GM20000 (cell line): ENCODE measurements at regions not wholly inside any gene's neighbourhood (a gene's known extent, or its start where the extent isn't known, plus 50 kb on each side); places are given as distances from the start of the nearest gene placed in this dataset.

Experiments used
- DNase-seq: peaks from one replicate; pipeline ENCODE4 v3.0.0; 2012; ENCODE audit warnings: low spot score
- TF ChIP-seq, protein P1 (sequence below): IDR thresholded peaks from 2 replicates; pipeline ENCODE4 v1.5.1; 2012; ENCODE audit warnings: mild to moderate bottlenecking, control low read depth; ENCODE audit errors: extremely low read depth, missing control alignments

DNA sequence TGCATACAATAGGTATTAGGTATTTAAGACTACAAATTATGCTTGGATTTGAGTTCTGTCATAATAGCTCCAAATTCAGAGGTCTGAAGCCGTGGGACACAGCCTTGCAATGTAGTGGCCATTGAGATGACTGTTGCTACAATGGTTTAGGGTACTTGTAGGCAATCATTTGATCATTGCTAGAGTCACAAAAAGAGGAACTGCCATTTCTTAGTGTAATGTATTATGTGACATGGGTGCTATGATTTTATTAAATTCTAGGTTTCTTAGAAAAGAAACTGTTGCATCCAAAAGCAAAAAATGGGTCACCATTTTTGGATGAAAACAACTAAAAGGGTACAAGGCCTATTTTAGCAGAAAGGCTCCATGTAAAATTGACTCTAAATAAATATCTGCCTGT lies 129.9 kb upstream of the ZNF644 start:
- TF ChIP-seq, protein P1, sequence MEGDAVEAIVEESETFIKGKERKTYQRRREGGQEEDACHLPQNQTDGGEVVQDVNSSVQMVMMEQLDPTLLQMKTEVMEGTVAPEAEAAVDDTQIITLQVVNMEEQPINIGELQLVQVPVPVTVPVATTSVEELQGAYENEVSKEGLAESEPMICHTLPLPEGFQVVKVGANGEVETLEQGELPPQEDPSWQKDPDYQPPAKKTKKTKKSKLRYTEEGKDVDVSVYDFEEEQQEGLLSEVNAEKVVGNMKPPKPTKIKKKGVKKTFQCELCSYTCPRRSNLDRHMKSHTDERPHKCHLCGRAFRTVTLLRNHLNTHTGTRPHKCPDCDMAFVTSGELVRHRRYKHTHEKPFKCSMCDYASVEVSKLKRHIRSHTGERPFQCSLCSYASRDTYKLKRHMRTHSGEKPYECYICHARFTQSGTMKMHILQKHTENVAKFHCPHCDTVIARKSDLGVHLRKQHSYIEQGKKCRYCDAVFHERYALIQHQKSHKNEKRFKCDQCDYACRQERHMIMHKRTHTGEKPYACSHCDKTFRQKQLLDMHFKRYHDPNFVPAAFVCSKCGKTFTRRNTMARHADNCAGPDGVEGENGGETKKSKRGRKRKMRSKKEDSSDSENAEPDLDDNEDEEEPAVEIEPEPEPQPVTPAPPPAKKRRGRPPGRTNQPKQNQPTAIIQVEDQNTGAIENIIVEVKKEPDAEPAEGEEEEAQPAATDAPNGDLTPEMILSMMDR: no peak

DNA sequence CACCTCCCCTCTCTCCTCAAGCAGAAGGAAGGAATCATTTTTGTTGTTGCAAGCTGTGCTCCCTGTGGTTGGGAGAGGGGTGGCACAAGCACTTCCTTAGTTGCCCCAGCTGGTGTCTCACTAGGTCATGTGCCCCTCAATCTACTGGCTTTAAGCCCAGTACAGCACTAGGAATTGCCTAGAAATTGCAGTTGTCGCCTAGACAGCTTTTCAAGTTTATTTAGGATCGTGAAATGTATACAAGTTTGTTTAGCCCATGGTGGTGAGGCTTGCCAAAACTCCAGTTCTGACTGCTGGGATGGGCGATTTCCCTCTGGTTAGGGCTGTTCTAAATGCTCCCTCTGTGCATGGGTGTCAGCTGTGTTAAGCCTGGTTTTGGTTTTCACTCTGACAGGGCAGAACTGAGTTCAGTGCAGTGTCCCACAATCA lies 126.8 kb upstream of the ZNF644 start:
- no peak for DNase-seq
- TF ChIP-seq, protein P1: no peak

More for the DNA sequence above, 129.9 kb upstream of the ZNF644 start:
- DNase-seq: no peak

DNA sequence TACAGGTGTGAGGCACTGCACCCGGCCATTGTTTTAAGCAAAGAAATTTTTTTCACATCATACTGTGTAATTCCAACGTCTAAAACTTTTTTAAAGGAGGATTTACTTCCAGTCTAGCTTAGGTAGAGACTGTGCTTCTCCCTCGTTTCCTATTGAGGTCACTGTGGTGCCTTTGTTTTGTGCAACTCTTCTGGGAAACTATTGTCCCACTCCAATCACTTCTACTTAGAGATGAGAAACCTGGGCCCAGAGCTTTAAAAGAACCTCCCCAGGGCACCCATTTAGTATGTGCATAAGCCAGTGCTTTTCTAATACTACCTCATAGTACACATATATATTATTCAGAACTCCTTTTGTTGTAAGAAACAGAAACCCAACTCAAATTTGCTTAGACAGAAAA lies 120.0 kb upstream of the ZNF644 start:
- DNase-seq: no peak
- TF ChIP-seq, protein P1: no peak

DNA sequence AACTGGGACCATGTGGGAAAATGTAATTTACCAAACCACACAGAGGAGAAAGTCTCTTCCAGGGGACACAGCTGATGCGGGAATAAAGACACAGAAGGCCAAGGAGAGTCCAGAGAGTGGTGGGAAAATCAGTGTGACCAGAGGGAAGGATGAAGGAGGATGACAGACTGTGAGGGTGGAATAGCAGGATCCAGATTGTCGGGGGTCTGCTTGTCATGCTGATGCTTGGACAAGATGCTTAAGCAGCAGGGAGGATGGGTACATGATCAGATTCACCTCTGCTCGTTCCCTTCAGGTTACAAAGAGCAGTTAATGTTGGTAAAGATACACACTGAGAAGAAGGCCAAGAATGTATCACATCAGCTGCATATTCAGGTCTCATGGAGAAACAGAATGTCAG lies 117.1 kb upstream of the ZNF644 start:
- TF ChIP-seq, protein P1: no peak

DNA sequence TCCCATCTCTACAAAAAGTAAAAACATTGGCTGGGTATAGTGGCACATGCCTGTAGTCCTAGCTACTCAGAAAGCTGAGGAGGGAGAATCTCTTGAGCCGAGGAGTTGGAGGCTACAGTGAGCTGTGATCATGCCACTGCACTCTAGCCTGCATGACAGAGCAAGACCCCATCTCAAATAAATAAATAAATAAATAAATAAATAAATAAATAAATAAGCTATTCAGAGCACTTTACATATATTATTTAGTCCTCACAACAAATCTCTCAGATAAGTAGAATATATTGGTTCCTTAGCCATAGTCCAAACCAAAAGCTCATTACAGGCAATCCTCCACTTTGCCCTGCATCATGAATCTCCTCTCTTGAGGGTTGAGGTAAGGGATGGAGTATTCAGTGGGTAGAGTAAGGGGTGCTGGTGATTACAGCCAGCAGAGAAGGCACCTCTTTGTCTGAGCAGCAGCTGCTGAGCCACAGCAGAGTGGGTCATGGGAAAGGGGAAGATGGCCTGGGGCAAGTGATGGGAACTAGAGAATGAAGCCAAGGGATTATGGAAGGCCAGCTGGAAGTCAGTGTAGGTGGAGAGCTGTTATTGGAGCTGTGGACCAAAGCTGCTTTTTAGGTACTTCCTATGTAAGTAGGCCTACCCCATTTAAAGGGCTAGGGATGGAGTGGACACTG lies 115.5 kb upstream of the ZNF644 start:
- TF ChIP-seq, protein P1: no peak
- DNase-seq: no peak

More for the DNA sequence above, 117.1 kb upstream of the ZNF644 start:
- no peak for DNase-seq

DNA sequence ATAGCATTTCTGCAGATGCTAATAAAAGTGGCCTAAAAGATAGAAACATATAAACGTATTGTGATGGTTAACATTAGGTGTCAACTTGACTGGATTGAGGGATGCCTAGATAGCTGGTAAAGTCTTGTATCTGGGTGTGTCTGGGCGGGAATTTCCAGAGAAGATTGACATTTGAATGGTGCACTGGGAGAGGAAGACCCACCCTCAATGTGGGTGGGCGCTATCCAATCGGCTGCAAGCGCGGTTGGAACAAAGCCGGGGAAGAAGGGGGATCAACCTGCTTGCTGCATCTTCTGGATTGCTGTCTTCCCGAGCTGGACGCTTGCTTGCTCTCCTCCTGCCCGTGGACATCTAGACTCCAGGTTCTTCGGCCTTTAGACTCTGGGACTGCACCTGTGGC lies 114.0 kb upstream of the ZNF644 start:
- no peak for DNase-seq
- TF ChIP-seq, protein P1: no peak

DNA sequence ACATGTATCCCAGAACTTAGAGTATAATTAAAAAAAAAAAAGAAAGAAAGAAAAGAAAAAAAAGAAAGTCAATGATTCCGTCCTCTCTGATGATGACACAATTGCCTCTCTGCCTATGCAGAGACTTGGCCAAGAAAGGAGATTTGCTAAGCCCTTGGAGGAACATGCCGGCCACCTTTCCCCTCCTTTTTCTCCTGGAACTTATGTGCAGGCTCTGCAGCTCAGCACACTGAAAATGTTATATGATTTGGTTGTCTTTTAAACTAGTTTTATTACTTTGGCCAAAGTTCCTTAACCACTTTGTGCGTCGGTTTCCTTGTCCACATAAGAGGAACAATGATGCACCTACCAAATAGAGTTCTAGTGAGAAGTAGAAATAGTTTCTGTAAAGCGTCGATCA lies 111.4 kb upstream of the ZNF644 start:
- TF ChIP-seq, protein P1: no peak
- DNase-seq: no peak
